GM10266 (cell line): ENCODE measurements at regions not wholly inside any gene's neighbourhood (a gene's known extent, or its start where the extent isn't known, plus 50 kb on each side); places are given as distances from the start of the nearest gene placed in this dataset.

Source experiments
- DNase-seq: peaks from one replicate; pipeline ENCODE4 v3.0.0; 2012; ENCODE audit errors: extremely low spot score
- CTCF ChIP-seq: IDR thresholded peaks from 2 replicates; pipeline ENCODE4 v1.5.1; 2012; ENCODE audit warnings: mild to moderate bottlenecking, low read depth; ENCODE audit not compliant: control insufficient read depth, insufficient read depth; ENCODE audit errors: missing control alignments

GRCh38 chr4:114109776-114110175, 130.3 kb upstream of the ARSJ start:
- no peak for DNase-seq

GRCh38 chr4:114115526-114115925, 136.1 kb upstream of the ARSJ start:
- no peak for TF ChIP-seq CTCF
- no peak for DNase-seq

More at GRCh38 chr4:114109776-114110175, 130.3 kb upstream of the ARSJ start:
- TF ChIP-seq CTCF, result no peak

GRCh38 chr4:114116861-114117260, 137.4 kb upstream of the ARSJ start:
- DNase-seq, result no peak
- TF ChIP-seq CTCF, result no peak

- no peak for DNase-seq
- no peak for TF ChIP-seq CTCF
Observed at GRCh38 chr4:114121221-114121620, 141.8 kb upstream of the ARSJ start.

GRCh38 chr4:114132199-114132598, 152.8 kb upstream of the ARSJ start:
- no peak for DNase-seq
- TF ChIP-seq CTCF, result no peak

GRCh38 chr4:114132830-114133229, 153.4 kb upstream of the ARSJ start:
- DNase-seq, result no peak
- no peak for TF ChIP-seq CTCF

- TF ChIP-seq CTCF, result no peak
- no peak for DNase-seq
Observed at GRCh38 chr4:114136069-114136468, 156.6 kb upstream of the ARSJ start.
